ENCODE measurements at regions not wholly inside any gene's neighbourhood (a gene's known extent, or its start where the extent isn't known, plus 50 kb on each side); places are given as distances from the start of the nearest gene placed in this dataset.

GRCh38 chr3:107969525-107969924 is 121.3 kb downstream of the CD47 start:
- TF ChIP-seq, protein P1, sequence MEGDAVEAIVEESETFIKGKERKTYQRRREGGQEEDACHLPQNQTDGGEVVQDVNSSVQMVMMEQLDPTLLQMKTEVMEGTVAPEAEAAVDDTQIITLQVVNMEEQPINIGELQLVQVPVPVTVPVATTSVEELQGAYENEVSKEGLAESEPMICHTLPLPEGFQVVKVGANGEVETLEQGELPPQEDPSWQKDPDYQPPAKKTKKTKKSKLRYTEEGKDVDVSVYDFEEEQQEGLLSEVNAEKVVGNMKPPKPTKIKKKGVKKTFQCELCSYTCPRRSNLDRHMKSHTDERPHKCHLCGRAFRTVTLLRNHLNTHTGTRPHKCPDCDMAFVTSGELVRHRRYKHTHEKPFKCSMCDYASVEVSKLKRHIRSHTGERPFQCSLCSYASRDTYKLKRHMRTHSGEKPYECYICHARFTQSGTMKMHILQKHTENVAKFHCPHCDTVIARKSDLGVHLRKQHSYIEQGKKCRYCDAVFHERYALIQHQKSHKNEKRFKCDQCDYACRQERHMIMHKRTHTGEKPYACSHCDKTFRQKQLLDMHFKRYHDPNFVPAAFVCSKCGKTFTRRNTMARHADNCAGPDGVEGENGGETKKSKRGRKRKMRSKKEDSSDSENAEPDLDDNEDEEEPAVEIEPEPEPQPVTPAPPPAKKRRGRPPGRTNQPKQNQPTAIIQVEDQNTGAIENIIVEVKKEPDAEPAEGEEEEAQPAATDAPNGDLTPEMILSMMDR (IDR thresholded peaks at IDR 0.05) = no peak
- no peak for TF ChIP-seq POLR2A (IDR thresholded peaks at IDR 0.05)

Data from lower leg skin (tissue), 3 donors.